ENCODE measurements at regions not wholly inside any gene's neighbourhood (a gene's known extent, or its start where the extent isn't known, plus 50 kb on each side); places are given as distances from the start of the nearest gene placed in this dataset.

GRCh38 chr11:45530776-45531175 is 134.6 kb downstream of the CHST1 start:
- TF ChIP-seq ZNF260 (CRISPR knock-in tag; IDR thresholded peaks at IDR 0.05; ENCODE audit: borderline replicate concordance, low read depth) (no peak), FOXP1 (IDR thresholded peaks at IDR 0.05) (no peak), FOXP1 (CRISPR knock-in tag; IDR thresholded peaks at IDR 0.05) (no peak), MLX (CRISPR knock-in tag; IDR thresholded peaks at IDR 0.05) (no peak)
